Neural cell (in vitro differentiated cells): ENCODE measurements at regions not wholly inside any gene's neighbourhood (a gene's known extent, or its start where the extent isn't known, plus 50 kb on each side); places are given as distances from the start of the nearest gene placed in this dataset.

Source experiments
- H2AFZ ChIP-seq: fragments of 200-600, 300-800 bp; sonication (generic), shearing (Covaris generic); 2 replicates; pipeline ENCODE4 v1.6.0; 2014; ENCODE audit warnings: low read depth, mild to moderate bottlenecking, antibody characterized with exemption, low read length, moderate library complexity
- H3F3A ChIP-seq: fragments of 200-600 bp; shearing (Covaris generic); 2 replicates; pipeline ENCODE4 v1.6.1; 2016; ENCODE audit warnings: mild to moderate bottlenecking, moderate library complexity, mixed read lengths, antibody characterized with exemption, low read length; ENCODE audit not compliant: insufficient read depth, poor library complexity, severe bottlenecking
- H3K27ac ChIP-seq: fragments of 200-600, 300-800 bp; sonication (generic), shearing (Covaris generic); 2 replicates; pipeline ENCODE4 v1.5.1; 2014; ENCODE audit warnings: mild to moderate bottlenecking, low read length, moderate library complexity
- H3K27me3 ChIP-seq: fragments of 300-800, 200-600 bp; sonication (generic), shearing (Covaris generic); 2 replicates; pipeline ENCODE4 v1.6.0; 2014; ENCODE audit warnings: mild to moderate bottlenecking, low read depth, low read length, moderate library complexity; ENCODE audit not compliant: insufficient read depth
- H3K36me3 ChIP-seq: fragments of 300-800, 200-600 bp; sonication (generic), shearing (Covaris generic); 2 replicates; pipeline ENCODE4 v1.5.1; 2014; ENCODE audit warnings: mild to moderate bottlenecking, antibody characterized with exemption, low read length, moderate library complexity; ENCODE audit not compliant: insufficient read depth
- H3K4me2 ChIP-seq: fragments of 300-800, 200-600 bp; sonication (generic), shearing (Covaris generic); 2 replicates; pipeline ENCODE4 v1.6.0; 2014; ENCODE audit warnings: mild to moderate bottlenecking, low read length
- H3K4me3 ChIP-seq: fragments of 300-800, 200-600 bp; sonication (generic), shearing (Covaris generic); 2 replicates; pipeline ENCODE4 v1.5.1; 2014; ENCODE audit warnings: mild to moderate bottlenecking, low read length, moderate library complexity
- H3K79me2 ChIP-seq: fragments of 200-600 bp; shearing (Covaris generic); replicated peaks from 2 replicates; pipeline ENCODE4 v1.6.0; 2014; ENCODE audit warnings: mild to moderate bottlenecking, low read length, moderate library complexity; ENCODE audit not compliant: insufficient read depth
- H3K9ac ChIP-seq: fragments of 300-800, 200-600 bp; sonication (generic), shearing (Covaris generic); 2 replicates; pipeline ENCODE4 v1.6.1; 2016; ENCODE audit warnings: mild to moderate bottlenecking, low read length, mixed read lengths
- H3K9me2 ChIP-seq: fragments of 200-600 bp; shearing (Covaris generic); 2 replicates; pipeline ENCODE4 v1.6.1; 2016; ENCODE audit warnings: mild to moderate bottlenecking, low read length, mixed read lengths; ENCODE audit not compliant: insufficient read depth
- H3K9me3 ChIP-seq: fragments of 200-600, 300-800 bp; sonication (generic), shearing (Covaris generic); 2 replicates; pipeline ENCODE4 v1.6.1; 2016; ENCODE audit warnings: mild to moderate bottlenecking, mixed run types, low read length, moderate library complexity, mixed read lengths
- H4K20me1 ChIP-seq: fragments of 200-600 bp; shearing (Covaris generic); 2 replicates; pipeline ENCODE4 v1.6.1; 2016; ENCODE audit warnings: mild to moderate bottlenecking, mixed run types; ENCODE audit not compliant: insufficient read depth
- EP300 ChIP-seq: fragments of 450-650 bp; conservative IDR thresholded peaks from 2 replicates; pipeline ENCODE4 v1.6.1; 2014; ENCODE audit warnings: antibody characterized with exemption, mild to moderate bottlenecking, moderate library complexity; ENCODE audit not compliant: poor library complexity, severe bottlenecking
- EZH2 ChIP-seq: fragments of 200-600, 300-800 bp; shearing (Covaris generic), sonication (generic); IDR thresholded peaks from 2 replicates; pipeline ENCODE4 v1.6.1; 2014; ENCODE audit warnings: antibody characterized with exemption, low read length, borderline replicate concordance, mild to moderate bottlenecking; ENCODE audit not compliant: insufficient read depth, poor library complexity, severe bottlenecking
- MXI1 ChIP-seq: fragments of 450-650 bp; conservative IDR thresholded peaks from 2 replicates; pipeline ENCODE4 v1.6.1; 2014; ENCODE audit warnings: antibody characterized with exemption, mild to moderate bottlenecking; ENCODE audit not compliant: poor library complexity, severe bottlenecking
- POLR2AphosphoS5 ChIP-seq: IDR thresholded peaks from 2 replicates; pipeline ENCODE4 v1.6.1; 2012
- RAD21 ChIP-seq: fragments of 450-650 bp; conservative IDR thresholded peaks from 2 replicates; pipeline ENCODE4 v1.6.1; 2014; ENCODE audit warnings: antibody characterized with exemption, mild to moderate bottlenecking, moderate library complexity
- SMC3 ChIP-seq: fragments of 450-650 bp; conservative IDR thresholded peaks from 2 replicates; pipeline ENCODE4 v1.6.1; 2014; ENCODE audit warnings: antibody characterized with exemption, mild to moderate bottlenecking, moderate library complexity; ENCODE audit not compliant: poor library complexity
- TAF1 ChIP-seq: IDR thresholded peaks from 2 replicates; pipeline ENCODE4 v1.6.1; 2012; ENCODE audit warnings: low read depth
- TF ChIP-seq, protein P1 (sequence below): IDR thresholded peaks from 2 replicates; pipeline ENCODE4 v1.6.1; 2012; ENCODE audit warnings: borderline replicate concordance
- TF ChIP-seq, protein P2 (sequence below): fragments of 450-650 bp; IDR thresholded peaks from 2 replicates; pipeline ENCODE4 v1.5.1; 2014; ENCODE audit warnings: antibody characterized with exemption, mild to moderate bottlenecking, moderate library complexity; ENCODE audit not compliant: poor library complexity, severe bottlenecking

DNA sequence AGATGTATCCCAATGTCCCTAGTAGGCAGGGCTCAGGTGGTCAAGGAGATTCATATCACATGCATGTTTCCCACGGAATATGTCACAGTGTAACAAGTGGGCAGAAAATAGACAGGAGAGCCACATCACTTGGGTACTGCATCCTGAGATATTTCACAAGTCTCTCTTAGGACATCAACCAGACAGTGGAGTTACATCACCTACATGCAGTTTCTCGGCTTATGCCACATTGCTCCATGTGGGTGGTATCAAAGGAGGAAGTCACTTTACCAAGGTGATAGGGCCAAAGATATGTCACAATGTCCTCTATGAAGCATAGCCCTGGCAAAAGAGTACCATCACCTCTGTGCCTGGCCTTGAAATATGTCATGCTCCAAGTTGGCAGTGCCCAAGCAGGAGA is 1056.7 kb upstream of the AMELY start:
- H3K4me3 ChIP-seq: no peak overlapping the region
- H3K27me3 ChIP-seq: no peaks in the 10 kb centered on the region
- no peaks in the 10 kb centered on the region for H4K20me1 ChIP-seq
- no peak overlapping the region for H2AFZ ChIP-seq
- no peaks in the 10 kb centered on the region for H3K9me3 ChIP-seq
- no peak overlapping the region for H3K9ac ChIP-seq
- TF ChIP-seq POLR2AphosphoS5: no peak
- TF ChIP-seq RAD21: no peak
- TF ChIP-seq SMC3: no peak
- no peak for TF ChIP-seq MXI1
- no peak for TF ChIP-seq EP300
- TF ChIP-seq, protein P1, sequence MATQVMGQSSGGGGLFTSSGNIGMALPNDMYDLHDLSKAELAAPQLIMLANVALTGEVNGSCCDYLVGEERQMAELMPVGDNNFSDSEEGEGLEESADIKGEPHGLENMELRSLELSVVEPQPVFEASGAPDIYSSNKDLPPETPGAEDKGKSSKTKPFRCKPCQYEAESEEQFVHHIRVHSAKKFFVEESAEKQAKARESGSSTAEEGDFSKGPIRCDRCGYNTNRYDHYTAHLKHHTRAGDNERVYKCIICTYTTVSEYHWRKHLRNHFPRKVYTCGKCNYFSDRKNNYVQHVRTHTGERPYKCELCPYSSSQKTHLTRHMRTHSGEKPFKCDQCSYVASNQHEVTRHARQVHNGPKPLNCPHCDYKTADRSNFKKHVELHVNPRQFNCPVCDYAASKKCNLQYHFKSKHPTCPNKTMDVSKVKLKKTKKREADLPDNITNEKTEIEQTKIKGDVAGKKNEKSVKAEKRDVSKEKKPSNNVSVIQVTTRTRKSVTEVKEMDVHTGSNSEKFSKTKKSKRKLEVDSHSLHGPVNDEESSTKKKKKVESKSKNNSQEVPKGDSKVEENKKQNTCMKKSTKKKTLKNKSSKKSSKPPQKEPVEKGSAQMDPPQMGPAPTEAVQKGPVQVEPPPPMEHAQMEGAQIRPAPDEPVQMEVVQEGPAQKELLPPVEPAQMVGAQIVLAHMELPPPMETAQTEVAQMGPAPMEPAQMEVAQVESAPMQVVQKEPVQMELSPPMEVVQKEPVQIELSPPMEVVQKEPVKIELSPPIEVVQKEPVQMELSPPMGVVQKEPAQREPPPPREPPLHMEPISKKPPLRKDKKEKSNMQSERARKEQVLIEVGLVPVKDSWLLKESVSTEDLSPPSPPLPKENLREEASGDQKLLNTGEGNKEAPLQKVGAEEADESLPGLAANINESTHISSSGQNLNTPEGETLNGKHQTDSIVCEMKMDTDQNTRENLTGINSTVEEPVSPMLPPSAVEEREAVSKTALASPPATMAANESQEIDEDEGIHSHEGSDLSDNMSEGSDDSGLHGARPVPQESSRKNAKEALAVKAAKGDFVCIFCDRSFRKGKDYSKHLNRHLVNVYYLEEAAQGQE: no peak
- TF ChIP-seq, protein P2, sequence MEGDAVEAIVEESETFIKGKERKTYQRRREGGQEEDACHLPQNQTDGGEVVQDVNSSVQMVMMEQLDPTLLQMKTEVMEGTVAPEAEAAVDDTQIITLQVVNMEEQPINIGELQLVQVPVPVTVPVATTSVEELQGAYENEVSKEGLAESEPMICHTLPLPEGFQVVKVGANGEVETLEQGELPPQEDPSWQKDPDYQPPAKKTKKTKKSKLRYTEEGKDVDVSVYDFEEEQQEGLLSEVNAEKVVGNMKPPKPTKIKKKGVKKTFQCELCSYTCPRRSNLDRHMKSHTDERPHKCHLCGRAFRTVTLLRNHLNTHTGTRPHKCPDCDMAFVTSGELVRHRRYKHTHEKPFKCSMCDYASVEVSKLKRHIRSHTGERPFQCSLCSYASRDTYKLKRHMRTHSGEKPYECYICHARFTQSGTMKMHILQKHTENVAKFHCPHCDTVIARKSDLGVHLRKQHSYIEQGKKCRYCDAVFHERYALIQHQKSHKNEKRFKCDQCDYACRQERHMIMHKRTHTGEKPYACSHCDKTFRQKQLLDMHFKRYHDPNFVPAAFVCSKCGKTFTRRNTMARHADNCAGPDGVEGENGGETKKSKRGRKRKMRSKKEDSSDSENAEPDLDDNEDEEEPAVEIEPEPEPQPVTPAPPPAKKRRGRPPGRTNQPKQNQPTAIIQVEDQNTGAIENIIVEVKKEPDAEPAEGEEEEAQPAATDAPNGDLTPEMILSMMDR: no peak
- H3K9me2 ChIP-seq: no peaks in the 10 kb centered on the region
- H3F3A ChIP-seq: no peaks in the 10 kb centered on the region
- no peak overlapping the region for H3K4me2 ChIP-seq
- no peaks in the 10 kb centered on the region for H3K36me3 ChIP-seq
- H3K27ac ChIP-seq: no peak overlapping the region
- H3K79me2 ChIP-seq: no peaks in the 10 kb centered on the region

DNA sequence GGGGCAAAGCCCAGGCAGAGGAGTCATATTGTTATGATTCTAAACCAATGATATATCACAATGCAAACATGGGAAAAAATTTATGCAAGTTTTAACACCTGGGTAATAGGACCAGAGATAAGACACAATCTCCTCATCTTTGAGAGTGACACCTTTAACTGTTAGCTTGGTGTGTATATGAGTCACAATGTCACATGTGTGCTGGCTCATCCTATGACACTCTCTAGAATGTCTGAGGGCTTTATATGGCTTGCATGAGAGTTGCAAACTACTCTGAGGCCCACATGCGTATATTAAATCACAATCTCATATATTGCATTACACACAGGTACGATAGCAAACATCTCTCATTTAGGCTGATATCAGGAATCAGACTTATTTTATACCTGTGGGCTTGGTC is 1055.4 kb upstream of the AMELY start:
- no peaks in the 10 kb centered on the region for H4K20me1 ChIP-seq
- no peak overlapping the region for H3K27ac ChIP-seq
- H3F3A ChIP-seq: no peaks in the 10 kb centered on the region
- no peaks in the 10 kb centered on the region for H3K36me3 ChIP-seq
- no peaks in the 10 kb centered on the region for H3K79me2 ChIP-seq
- H3K9me3 ChIP-seq: no peaks in the 10 kb centered on the region
- H3K9me2 ChIP-seq: no peaks in the 10 kb centered on the region
- no peak overlapping the region for H3K9ac ChIP-seq
- no peaks in the 10 kb centered on the region for H3K27me3 ChIP-seq
- no peak overlapping the region for H3K4me3 ChIP-seq
- H3K4me2 ChIP-seq: no peak overlapping the region
- TF ChIP-seq, protein P1: no peak
- TF ChIP-seq MXI1: no peak
- TF ChIP-seq, protein P2: no peak
- no peak for TF ChIP-seq TAF1
- no peak for TF ChIP-seq RAD21
- TF ChIP-seq EP300: no peak
- TF ChIP-seq POLR2AphosphoS5: no peak
- no peak for TF ChIP-seq SMC3
- TF ChIP-seq EZH2: no peak
- no peak overlapping the region for H2AFZ ChIP-seq
